Stimulated activated naive B cell treated with anti-CD40 and anti-IgM and Interleukin-4, amounts not matched to agents 10 μg/mL and 1 μg/mL and 100 μg/mL, for 72 hours (primary cell): ENCODE measurements at regions not wholly inside any gene's neighbourhood (a gene's known extent, or its start where the extent isn't known, plus 50 kb on each side); places are given as distances from the start of the nearest gene placed in this dataset.

Experiments
- ATAC-seq, 2 donors: fragments of 150-1000 bp; cut with Tn5 transposase; replicated peaks; 2 replicates each; pipeline ENCODE4 v1.10.0; 2021; ENCODE audit warnings: moderate library complexity in 1 of 2
- DNase-seq: peaks from one replicate; pipeline ENCODE4 v3.0.0; 2021
- H3K27ac Mint-ChIP-seq: one replicate; pipeline ENCODE4 v1.8.0; 2022; ENCODE audit warnings: mild to moderate bottlenecking, mixed read lengths
- H3K27me3 Mint-ChIP-seq, 2 donors: one replicate each; pipeline ENCODE4 v1.8.0; 2022; ENCODE audit warnings: mixed read lengths in 2 of 2
- H3K36me3 Mint-ChIP-seq, 2 donors: one replicate each; pipeline ENCODE4 v1.8.0; 2022; ENCODE audit warnings: mixed read lengths in 2 of 2, mild to moderate bottlenecking in 1 of 2
- H3K4me1 Mint-ChIP-seq, 2 donors: one replicate each; pipeline ENCODE4 v1.8.0; 2022; ENCODE audit warnings: mixed read lengths in 2 of 2, mild to moderate bottlenecking in 1 of 2
- H3K4me3 Mint-ChIP-seq, 2 donors: one replicate each; pipeline ENCODE4 v1.8.0; 2022; ENCODE audit warnings: mild to moderate bottlenecking in 2 of 2, mixed read lengths in 2 of 2, moderate library complexity in 1 of 2
- H3K9me3 Mint-ChIP-seq, 2 donors: one replicate each; pipeline ENCODE4 v1.8.0; 2022; ENCODE audit warnings: mixed read lengths in 2 of 2, mild to moderate bottlenecking in 1 of 2

DNA sequence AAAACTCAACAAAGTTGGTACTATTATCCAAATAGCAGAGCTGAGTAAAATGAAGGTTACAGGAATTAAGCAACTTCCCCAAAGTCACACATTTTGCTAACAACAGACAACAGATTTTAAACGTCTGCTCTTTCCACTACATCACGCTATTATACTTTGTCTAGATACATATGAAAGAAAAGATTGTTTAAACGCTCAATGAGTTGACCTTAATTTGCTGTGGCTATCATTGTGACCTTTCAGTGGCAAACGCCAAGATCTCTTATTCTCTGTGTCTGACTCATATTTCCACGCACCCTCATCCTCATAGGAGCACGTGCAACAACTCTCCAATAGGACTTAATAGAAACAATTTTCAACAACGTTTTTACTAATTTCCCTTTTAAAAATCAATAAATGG lies 540.1 kb downstream of the MAFB start:
- Mint-ChIP-seq H3K27ac (no peak overlapping the region), H3K27me3 (peaks cover 9 to 16% of the 10 kb centered on the region in 2 donors), H3K36me3 (no peaks in the 10 kb centered on the region), H3K9me3 (peaks cover 2 to 5% of the 10 kb centered on the region in 2 donors), H3K4me1 (no peaks in the 10 kb centered on the region), H3K4me3 (no peak overlapping the region)
- no peak for DNase-seq
- ATAC-seq = no peak

GRCh38 chr20:40146071-40146470 lies 543.0 kb downstream of the MAFB start:
- Mint-ChIP-seq H3K36me3 (no peaks in the 10 kb centered on the region), H3K4me3 (no peak overlapping the region), H3K9me3 (peaks cover 2 to 5% of the 10 kb centered on the region in 2 donors), H3K4me1 (no peaks in the 10 kb centered on the region), H3K27ac (no peak overlapping the region), H3K27me3 (peaks cover 8 to 11% of the 10 kb centered on the region in 2 donors)
- DNase-seq (no peak), ATAC-seq (no peak)

GRCh38 chr20:40144581-40144980 lies 544.5 kb downstream of the MAFB start:
- DNase-seq (no peak), ATAC-seq (no peak)
- H3K4me1 Mint-ChIP-seq = no peaks in the 10 kb centered on the region
- peaks cover 2 to 5% of the 10 kb centered on the region in 2 donors for H3K9me3 Mint-ChIP-seq
- H3K4me3 Mint-ChIP-seq = no peak overlapping the region
- peaks cover 17 to 22% of the 10 kb centered on the region in 2 donors for H3K27me3 Mint-ChIP-seq
- H3K36me3 Mint-ChIP-seq = no peaks in the 10 kb centered on the region
- H3K27ac Mint-ChIP-seq = no peak overlapping the region

- no peak for ATAC-seq
- Mint-ChIP-seq H3K9me3 (peaks cover 0 to 9% of the 10 kb centered on the region in 2 donors), H3K27me3 (no peaks in the 10 kb centered on the region), H3K27ac (no peak overlapping the region), H3K4me3 (no peak overlapping the region), H3K36me3 (no peaks in the 10 kb centered on the region), H3K4me1 (no peaks in the 10 kb centered on the region)
- DNase-seq = no peak
Observed at GRCh38 chr20:40134176-40134575, 554.9 kb downstream of the MAFB start.

DNA sequence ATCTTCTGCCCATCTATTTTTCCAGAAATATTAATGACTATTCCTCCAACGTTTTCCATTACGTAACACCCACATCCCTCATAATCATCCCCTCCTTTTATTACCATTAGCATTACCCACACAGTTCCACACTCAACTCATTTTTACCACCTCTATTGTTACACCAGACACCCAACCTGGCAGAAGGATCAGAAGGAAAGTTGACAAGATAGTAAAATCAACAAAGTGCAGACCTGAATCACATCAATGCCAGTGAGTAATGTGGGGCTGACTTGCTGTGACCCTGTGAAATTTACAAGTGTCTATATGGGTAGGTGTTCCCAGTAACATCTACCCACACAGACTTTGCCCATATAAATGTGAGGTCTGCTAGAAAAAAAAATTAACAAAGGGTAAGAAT lies 568.2 kb downstream of the MAFB start:
- H3K9me3 Mint-ChIP-seq = peaks cover 0 to 1% of the 10 kb centered on the region in 2 donors
- DNase-seq (no peak), ATAC-seq (no peak)
- no peaks in the 10 kb centered on the region for H3K36me3 Mint-ChIP-seq
- no peak overlapping the region for H3K27ac Mint-ChIP-seq
- H3K4me3 Mint-ChIP-seq = no peak overlapping the region
- H3K27me3 Mint-ChIP-seq = peaks cover 0 to 6% of the 10 kb centered on the region in 2 donors
- H3K4me1 Mint-ChIP-seq = no peaks in the 10 kb centered on the region

GRCh38 chr20:40111282-40111681 lies 577.8 kb downstream of the MAFB start:
- ATAC-seq = no peak
- H3K4me3 Mint-ChIP-seq = no peak overlapping the region
- no peak overlapping the region for H3K27ac Mint-ChIP-seq
- H3K27me3 Mint-ChIP-seq = peaks cover 4 to 5% of the 10 kb centered on the region in 2 donors
- peaks cover 0 to 2% of the 10 kb centered on the region in 2 donors for H3K9me3 Mint-ChIP-seq
- no peaks in the 10 kb centered on the region for H3K4me1 Mint-ChIP-seq
- H3K36me3 Mint-ChIP-seq = no peaks in the 10 kb centered on the region
- DNase-seq = no peak

DNA sequence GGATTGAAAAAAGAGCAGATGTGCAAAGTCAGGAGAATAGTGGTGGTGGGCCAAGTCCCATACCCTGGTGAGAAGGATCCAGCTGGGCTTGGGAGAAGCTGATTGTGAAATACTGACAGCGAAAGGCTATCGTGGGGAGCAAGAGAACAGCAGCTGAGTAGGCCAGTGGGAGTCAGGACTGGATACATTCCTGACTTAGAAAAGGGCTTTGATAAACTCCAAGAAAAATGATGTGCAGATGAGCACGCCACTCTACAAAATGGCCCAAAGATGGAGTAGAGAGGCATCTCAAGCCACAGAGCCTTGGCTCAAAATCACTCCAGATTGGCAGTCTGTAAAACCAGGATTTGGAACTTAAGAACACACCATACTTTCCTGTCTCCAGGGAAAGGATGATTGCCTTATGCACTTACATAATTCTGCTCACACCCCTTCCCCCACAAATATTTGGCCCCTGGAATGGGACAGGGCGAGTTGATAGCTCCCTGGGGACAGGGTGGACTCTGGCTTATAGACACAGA lies 578.7 kb downstream of the MAFB start:
- ATAC-seq (no peak), DNase-seq (no peak)
- no peak overlapping the region for H3K27ac Mint-ChIP-seq
- H3K27me3 Mint-ChIP-seq = peaks cover 5 to 6% of the 10 kb centered on the region in 2 donors
- H3K36me3 Mint-ChIP-seq = no peaks in the 10 kb centered on the region
- H3K9me3 Mint-ChIP-seq = peaks cover 0 to 2% of the 10 kb centered on the region in 2 donors
- H3K4me3 Mint-ChIP-seq = no peak overlapping the region
- no peaks in the 10 kb centered on the region for H3K4me1 Mint-ChIP-seq

GRCh38 chr20:40109136-40109535 lies 579.9 kb downstream of the MAFB start:
- no peak overlapping the region for H3K27ac Mint-ChIP-seq
- H3K4me3 Mint-ChIP-seq = no peak overlapping the region
- DNase-seq (no peak), ATAC-seq (no peak)
- peaks cover 5 to 8% of the 10 kb centered on the region in 2 donors for H3K27me3 Mint-ChIP-seq
- no peaks in the 10 kb centered on the region for H3K36me3 Mint-ChIP-seq
- peaks cover 0 to 4% of the 10 kb centered on the region in 2 donors for H3K9me3 Mint-ChIP-seq
- no peaks in the 10 kb centered on the region for H3K4me1 Mint-ChIP-seq

DNA sequence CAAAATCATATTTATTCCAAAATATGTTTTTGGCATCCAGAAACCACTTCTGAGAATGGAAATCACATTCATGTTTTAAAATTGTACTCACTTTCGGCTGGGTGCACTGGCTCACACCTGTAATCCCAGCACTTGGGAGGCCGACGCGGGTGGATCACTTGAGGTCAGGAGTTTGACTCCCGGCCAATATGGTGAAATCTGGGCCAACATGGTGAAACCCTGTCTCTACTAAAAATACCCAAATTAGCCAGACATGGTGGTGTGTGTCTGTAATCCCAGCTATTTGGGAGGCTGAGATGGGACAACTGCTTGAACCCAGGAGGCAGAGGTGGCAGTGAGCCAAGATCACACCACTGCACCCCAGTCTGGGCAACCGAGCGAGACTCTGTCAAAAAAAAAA lies 580.7 kb downstream of the MAFB start:
- DNase-seq (no peak), ATAC-seq (no peak)
- peaks cover 0 to 4% of the 10 kb centered on the region in 2 donors for H3K9me3 Mint-ChIP-seq
- H3K27ac Mint-ChIP-seq = no peak overlapping the region
- H3K36me3 Mint-ChIP-seq = no peaks in the 10 kb centered on the region
- no peaks in the 10 kb centered on the region for H3K4me1 Mint-ChIP-seq
- peaks cover 5 to 8% of the 10 kb centered on the region in 2 donors for H3K27me3 Mint-ChIP-seq
- no peak overlapping the region for H3K4me3 Mint-ChIP-seq

DNA sequence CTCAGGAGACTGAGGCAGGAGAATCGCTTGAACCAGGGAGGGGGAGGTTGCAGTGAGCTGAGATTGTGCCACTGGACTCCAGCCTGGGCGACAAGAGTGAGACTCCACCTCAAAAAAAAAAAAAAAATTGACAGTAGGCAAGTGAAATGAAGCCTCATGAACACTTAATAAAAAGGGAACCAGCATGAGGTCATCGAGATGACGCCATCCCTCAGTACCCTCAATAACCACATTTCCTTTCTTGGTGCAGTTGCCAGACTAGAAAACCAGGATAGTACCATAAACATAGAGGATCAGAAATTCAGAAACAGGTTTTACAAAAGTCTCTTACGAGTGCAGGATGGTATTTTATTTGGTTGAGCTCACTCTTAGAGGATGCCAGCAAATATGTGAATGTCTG lies 584.1 kb downstream of the MAFB start:
- no peak for ATAC-seq

GRCh38 chr20:40103420-40103819 lies 585.6 kb downstream of the MAFB start:
- Mint-ChIP-seq H3K9me3 (peaks cover 0 to 5% of the 10 kb centered on the region in 2 donors), H3K27me3 (peaks cover 0 to 9% of the 10 kb centered on the region in 2 donors), H3K36me3 (no peaks in the 10 kb centered on the region), H3K4me1 (no peaks in the 10 kb centered on the region), H3K27ac (no peak overlapping the region), H3K4me3 (no peak overlapping the region)
- ATAC-seq (no peak), DNase-seq (no peak)

More for the DNA sequence above, 584.1 kb downstream of the MAFB start:
- peaks cover 0 to 9% of the 10 kb centered on the region in 2 donors for H3K27me3 Mint-ChIP-seq
- H3K27ac Mint-ChIP-seq = no peak overlapping the region
- H3K36me3 Mint-ChIP-seq = no peaks in the 10 kb centered on the region
- H3K4me1 Mint-ChIP-seq = no peaks in the 10 kb centered on the region
- H3K4me3 Mint-ChIP-seq = no peak overlapping the region
- peaks cover 0 to 3% of the 10 kb centered on the region in 2 donors for H3K9me3 Mint-ChIP-seq
- no peak for DNase-seq

DNA sequence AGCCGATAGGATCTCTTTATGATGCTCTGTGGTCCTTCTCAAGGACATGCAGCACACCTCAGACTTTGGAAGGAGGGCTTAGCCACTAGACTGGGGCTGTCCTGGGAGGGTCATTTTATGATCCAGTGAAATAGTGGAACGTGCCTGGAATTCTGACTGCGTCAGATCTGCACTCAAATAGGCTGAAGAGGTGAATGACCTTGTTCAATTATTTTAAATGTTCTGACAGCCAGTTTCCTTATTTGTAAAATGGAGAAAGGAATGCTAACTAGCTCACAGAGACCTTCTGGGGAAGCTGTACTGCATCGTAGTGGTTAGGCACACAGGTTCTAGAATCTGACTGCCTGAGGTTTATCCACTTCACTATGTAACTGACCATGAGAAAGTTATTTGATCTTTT lies 587.5 kb downstream of the MAFB start:
- no peaks in the 10 kb centered on the region for H3K4me1 Mint-ChIP-seq
- no peak overlapping the region for H3K27ac Mint-ChIP-seq
- DNase-seq (no peak), ATAC-seq (no peak)
- H3K27me3 Mint-ChIP-seq = peaks cover 0 to 9% of the 10 kb centered on the region in 2 donors
- H3K36me3 Mint-ChIP-seq = no peaks in the 10 kb centered on the region
- peaks cover 0 to 5% of the 10 kb centered on the region in 2 donors for H3K9me3 Mint-ChIP-seq
- H3K4me3 Mint-ChIP-seq = no peak overlapping the region

DNA sequence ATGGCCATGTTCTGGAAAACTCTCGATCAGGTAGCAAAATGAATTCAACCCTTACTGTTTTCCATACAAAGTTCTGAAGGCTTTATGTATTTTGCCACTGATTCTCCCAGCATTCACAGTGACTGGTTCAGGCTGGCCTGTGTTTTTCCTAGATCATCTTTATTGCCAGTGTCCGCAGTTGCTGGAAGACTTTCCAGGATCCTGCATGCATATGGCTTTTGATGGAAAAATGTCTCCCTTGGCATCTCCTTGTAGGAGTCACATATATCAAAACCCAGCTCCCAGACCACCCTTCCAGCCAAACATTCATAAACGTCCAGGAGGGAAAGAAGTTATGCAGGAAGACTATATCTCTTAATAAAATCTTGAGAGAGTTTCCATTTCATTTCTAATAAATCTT lies 588.8 kb downstream of the MAFB start:
- DNase-seq (no peak), ATAC-seq (no peak)
- Mint-ChIP-seq H3K36me3 (no peaks in the 10 kb centered on the region), H3K27me3 (peaks cover 0 to 6% of the 10 kb centered on the region in 2 donors), H3K9me3 (peaks cover 0 to 3% of the 10 kb centered on the region in 2 donors), H3K27ac (no peak overlapping the region), H3K4me3 (no peak overlapping the region), H3K4me1 (no peaks in the 10 kb centered on the region)

- DNase-seq (no peak), ATAC-seq (no peak)
- Mint-ChIP-seq H3K27ac (no peak overlapping the region), H3K27me3 (no peaks in the 10 kb centered on the region), H3K9me3 (peaks cover 5 to 21% of the 10 kb centered on the region in 2 donors), H3K4me3 (no peak overlapping the region), H3K4me1 (no peaks in the 10 kb centered on the region), H3K36me3 (no peaks in the 10 kb centered on the region)
Observed at GRCh38 chr20:40090236-40090635, 598.8 kb downstream of the MAFB start.

DNA sequence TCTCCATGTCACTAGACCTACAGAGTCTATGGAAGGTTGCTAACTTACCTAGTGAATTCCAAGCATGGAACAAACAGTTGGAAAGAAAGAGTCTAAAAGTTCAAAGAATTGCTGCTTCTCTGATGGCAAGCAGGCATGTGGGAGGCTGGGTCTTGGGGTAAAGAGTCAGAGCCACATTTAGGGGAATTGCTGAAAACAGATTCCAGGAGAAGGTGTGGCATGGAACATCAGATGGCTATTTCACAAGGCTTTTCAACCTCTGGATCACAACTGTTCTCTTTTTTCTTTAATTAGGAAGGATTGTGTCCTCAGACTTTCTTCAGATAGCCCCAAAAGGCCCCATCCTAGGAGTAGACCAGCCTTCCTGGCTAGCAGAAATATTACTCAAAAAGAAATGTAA lies 601.5 kb downstream of the MAFB start:
- ATAC-seq (no peak), DNase-seq (no peak)
- H3K36me3 Mint-ChIP-seq = no peaks in the 10 kb centered on the region
- H3K27me3 Mint-ChIP-seq = peaks cover 0 to 4% of the 10 kb centered on the region in 2 donors
- no peak overlapping the region for H3K27ac Mint-ChIP-seq
- no peak overlapping the region for H3K4me3 Mint-ChIP-seq
- no peaks in the 10 kb centered on the region for H3K4me1 Mint-ChIP-seq
- peaks cover 3 to 18% of the 10 kb centered on the region in 2 donors for H3K9me3 Mint-ChIP-seq

DNA sequence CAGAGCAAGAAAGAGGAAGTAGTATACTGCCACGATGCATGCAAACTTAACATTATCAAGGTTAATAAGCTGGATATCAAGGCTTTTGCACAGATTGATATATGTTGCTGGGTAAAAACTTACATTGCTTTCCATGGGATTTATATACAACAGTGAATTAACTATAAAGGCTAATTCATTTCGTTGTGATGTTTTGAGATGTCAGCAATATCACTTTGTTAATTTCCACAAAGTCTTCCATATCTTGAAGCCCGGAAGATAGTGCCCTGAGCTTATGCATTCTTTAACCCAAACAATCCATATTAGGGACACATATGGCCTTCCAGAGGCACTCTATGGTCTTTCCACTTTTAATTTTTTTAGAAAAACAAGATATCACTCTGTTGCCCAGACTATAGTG lies 603.5 kb downstream of the MAFB start:
- H3K9me3 Mint-ChIP-seq = peaks cover 0 to 4% of the 10 kb centered on the region in 2 donors

More for the DNA sequence above, 603.5 kb downstream of the MAFB start:
- Mint-ChIP-seq H3K4me1 (no peaks in the 10 kb centered on the region), H3K36me3 (no peaks in the 10 kb centered on the region), H3K27me3 (peaks cover 0 to 4% of the 10 kb centered on the region in 2 donors), H3K27ac (no peak overlapping the region), H3K4me3 (no peak overlapping the region)
- ATAC-seq (no peak), DNase-seq (no peak)
